ACHN (cell line): ENCODE measurements at regions not wholly inside any gene's neighbourhood (a gene's known extent, or its start where the extent isn't known, plus 50 kb on each side); places are given as distances from the start of the nearest gene placed in this dataset.

Experiments used
- DNase-seq: peaks from one replicate; pipeline ENCODE4 v3.0.0-alpha.2; 2015
- in situ Hi-C: cut with HindIII; loops from 2 replicates; pipeline ENCODE4 v1.10.0; 2017; ENCODE audit warnings: low sequenced_read_pairs, low pct_ligation_motif_present, low pct_unique_long_range_greater_than_20kb

DNA sequence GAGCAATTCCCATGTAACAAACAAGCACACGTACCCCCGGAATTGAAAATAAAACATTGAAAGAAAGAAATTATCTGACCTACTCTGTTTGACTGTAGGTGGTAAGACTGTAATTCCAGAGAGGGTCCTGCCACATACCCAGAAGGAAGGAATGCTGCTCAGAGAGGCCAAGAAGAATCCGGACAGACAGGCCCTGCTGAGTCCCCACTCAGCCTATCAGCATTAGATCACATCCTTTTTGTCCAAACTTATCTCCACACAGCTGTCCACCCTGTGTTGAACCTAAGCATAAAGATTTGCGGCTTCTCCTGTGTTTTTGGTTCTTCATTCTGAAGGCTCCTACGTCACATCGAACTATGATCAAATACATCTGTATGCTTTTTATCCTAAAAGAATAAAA, 591.9 kb downstream of the QKI start:
- in situ Hi-C loops: no loop called here
- DNase-seq: no peak

DNA sequence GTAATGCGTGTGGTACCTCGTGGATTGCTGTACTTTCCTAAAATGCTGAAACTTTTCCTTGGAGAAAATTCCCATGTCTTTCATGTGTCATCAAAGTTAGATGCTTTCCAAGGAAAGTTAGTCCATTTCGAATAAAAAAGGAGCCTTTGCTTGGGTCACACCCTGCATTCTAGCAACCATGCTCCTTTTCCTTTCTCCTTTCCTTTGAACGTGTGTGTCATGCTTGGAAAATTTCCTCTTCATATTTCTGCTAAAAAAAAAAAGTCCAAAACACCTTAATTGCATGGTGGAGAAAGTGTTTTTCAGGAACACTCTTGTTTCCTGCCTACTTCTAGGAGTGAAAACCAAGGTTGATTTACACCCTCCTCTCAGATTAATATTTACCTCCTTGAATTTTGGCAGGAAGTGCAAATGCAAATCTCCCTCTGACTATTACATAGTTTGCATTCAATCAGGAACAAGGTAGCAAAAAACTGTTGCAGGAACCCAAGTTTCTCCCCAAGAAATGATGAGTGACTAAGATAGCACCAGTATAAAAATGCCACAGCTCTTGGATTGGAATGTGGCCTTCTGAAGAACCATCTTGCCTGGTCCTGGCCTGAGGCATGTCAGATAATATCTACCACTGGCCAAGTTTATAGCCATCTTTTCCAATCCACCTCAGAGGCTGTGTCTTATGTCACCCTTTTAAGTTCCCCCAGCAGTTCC, 590.6 kb downstream of the QKI start:
- peak; percentile 8 for DNase-seq
- in situ Hi-C loops: no loop called here

DNA sequence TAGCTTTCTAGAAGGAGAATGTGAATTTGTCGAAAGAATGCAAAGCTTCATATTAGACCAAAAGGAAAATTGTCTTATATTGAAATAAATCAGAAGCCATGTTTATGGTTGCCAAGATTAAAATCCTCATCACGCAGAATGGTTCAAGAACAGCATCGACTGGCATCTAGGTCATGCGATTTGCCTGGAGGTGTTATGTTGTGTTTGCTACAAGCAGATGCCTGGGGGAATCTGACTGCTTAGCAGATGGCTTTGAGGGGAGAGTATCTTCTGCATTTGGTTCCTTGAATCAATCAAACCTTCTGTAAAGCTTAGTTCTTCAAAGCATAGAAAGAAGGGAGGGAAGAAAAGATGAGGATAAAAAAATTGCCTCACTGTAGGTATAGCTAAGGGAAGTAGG, 585.8 kb downstream of the QKI start:
- no peak for DNase-seq
- in situ Hi-C loops: no loop called here

DNA sequence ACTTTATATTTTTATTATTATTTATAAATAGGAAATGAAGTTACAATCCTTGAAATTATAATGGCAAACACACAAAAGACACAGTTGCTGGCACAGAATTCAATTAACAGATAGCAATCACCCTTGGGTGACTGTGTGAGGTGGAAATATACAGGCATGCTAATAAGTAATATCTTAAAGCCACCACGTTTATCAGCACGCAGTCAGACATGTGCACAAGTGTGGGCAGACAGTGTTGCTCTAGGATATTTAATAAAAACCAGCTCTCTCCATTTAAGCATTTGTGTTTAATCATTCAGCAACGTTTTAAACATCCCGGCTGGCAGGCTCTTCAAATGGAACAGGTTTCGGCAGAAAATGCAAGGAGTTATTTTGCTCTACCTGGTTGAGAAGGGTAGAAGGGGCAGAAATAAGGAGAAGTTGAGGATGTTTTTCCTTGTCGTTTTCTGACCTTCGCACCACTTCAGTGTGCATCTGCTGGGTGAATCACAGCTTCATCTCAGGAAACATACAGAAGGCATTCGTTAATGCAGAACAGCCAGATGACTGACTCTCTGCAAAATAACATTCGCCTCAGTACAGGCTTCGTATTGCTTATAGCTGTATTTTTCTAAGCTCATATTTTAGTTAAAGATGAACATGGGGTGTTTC, 585.1 kb downstream of the QKI start:
- in situ Hi-C loops: no loop called here
- DNase-seq: peak; percentile 15

DNA sequence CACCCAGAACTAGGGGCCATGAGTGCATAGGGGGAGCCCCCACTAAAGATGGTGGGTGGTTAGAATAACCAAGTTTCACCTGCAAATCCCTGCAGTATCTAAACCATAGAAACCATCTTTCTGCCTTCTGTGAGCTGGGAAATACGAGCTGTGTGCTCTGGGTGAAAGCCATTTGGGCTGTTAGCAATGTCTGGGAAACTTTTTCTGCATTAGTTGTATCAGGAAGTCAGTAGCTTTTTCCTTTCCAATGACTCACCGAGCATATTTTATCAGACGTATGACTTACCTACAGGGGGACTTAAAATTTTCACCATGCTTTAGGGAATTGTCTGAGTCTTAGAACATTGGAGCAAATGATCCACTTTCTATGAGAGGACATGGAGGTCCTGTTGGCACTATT, 584.0 kb downstream of the QKI start:
- DNase-seq: no peak
- in situ Hi-C loops: no loop called here

DNA sequence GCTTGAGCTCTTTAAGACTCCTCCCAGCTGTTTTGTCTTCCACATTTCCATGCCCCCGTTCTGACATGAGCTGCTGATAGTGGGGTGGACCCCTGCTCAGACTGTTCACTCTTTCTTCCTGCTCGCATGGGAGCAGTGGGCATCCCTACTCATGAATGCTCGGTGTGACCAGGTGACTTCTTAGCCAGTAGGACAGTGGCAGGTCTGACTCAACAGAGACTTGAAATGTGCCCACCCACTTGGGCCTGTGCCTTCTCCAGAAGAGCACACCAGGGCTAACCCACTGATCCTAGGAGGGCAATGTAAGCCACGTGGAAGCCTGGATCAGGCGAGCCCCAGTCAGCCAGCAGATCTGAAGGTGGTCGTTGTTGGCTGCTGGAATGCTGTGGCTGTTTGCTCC, 582.0 kb downstream of the QKI start:
- in situ Hi-C loops: no loop called here
- no peak for DNase-seq

DNA sequence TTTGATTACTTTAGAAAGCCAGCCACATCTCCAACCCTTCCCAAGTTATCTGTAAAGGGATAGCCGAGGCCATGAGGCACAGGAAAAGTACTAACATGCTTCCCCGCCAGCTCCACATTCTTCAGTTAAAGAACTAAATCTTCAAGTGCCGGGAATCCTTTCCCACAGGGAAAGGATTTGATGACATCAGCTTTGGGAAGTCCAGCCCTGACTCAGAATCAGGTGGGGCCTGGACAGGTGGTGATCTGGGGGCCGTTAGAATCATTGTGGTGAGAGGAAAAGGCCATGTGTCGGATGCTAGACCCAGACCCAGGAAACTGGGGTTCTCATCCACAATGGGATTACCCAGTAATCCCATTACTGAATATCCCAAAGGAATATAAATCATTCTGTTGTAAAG, 580.0 kb downstream of the QKI start:
- DNase-seq: no peak
- in situ Hi-C loops: no loop called here

DNA sequence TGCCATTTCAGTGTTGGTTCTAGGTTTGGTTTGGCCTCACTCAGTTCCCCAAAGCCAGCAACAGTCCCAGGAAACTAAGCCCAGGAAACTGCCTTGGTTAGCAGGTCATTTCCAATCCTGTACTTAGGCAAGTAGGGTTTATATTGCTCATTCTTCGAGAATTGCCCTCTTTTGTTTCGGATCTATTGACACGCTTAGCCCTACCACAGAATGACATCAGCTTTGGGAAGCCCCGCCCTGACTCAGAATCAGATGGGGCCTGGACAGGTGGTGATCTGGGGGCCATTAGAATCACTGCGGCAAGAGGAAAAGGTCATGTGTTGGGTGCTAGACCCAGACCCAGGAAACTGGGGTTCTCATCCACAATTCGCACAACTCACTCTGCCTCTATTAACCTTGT, 578.2 kb downstream of the QKI start:
- in situ Hi-C loops: no loop called here
- DNase-seq: no peak

DNA sequence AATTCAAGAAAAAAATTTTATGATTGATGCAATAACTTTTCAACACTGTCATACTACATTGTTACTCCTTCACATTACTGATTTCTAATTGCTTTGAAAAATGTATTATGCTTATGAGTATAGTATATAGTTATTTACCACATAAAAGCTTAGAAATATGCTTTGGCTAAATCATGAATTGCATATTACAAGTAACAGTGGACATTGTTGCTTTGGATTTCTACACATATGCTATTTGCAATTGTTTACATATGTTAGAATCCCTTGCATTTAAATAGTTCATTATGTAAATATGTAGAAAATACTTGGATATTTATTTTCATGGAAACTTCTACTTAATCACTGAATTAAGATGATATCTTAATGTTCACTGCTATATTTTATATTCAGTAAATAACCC, 577.5 kb downstream of the QKI start:
- in situ Hi-C loops: no loop called here
- DNase-seq: no peak

DNA sequence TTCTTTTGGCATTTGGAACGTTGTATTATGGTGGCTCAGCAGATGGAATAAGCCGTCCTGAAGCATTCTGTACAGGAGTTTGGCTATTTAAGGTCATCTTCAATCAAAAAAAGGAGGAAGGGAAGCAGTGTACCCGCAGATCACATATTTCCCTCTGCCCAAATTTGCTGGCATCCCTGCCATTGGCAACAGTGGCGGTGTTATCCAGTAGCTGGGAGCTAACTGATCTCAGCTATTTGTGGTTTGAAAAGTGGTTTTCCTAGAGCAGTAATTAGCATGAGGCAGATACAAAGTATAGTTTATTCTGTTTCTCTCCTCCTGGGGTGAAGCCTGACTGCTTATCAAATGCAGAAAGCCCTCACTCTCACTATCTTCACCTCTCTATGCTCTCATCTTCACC, 576.8 kb downstream of the QKI start:
- no peak for DNase-seq
- in situ Hi-C loops: no loop called here

DNA sequence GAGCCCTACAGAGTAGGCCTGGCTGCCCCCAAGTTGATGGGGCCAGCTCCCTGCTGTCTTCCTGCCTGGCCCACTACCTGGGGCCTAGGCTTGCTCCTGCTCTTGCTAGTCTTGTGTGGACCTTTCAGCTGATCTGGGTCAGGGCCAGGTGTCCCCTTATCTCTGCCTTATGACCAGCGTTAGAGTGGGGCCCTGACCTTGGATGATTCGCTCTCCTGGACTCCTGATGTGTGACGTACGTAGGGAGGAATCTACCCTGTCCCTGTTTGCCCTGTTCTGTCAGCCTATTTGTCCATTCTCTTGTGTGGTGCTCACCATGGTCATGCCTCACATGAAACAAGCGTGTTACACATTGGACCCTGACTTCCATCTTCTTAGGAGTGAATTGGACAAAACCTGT, 571.8 kb downstream of the QKI start:
- in situ Hi-C loops: no loop called here
- no peak for DNase-seq

DNA sequence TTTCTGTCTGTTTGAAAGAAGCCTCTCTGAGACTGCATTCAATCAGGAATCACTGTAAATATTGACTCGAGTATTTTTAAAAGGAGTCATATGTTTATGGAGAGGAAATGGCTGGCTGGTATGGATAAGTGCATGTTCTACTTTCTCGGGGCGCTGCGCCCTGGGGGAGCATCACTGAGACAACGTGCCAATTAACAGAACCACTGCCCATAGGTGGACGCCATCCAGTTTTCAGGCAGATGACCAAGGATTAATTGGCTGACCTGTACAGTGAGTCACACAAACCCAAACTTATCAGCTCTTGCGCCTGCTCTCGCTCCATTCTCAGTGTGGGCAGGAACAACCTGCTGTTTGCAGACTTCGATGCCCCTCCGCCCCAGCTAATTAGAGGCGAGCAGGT, 571.2 kb downstream of the QKI start:
- in situ Hi-C loops: no loop called here
- no peak for DNase-seq

DNA sequence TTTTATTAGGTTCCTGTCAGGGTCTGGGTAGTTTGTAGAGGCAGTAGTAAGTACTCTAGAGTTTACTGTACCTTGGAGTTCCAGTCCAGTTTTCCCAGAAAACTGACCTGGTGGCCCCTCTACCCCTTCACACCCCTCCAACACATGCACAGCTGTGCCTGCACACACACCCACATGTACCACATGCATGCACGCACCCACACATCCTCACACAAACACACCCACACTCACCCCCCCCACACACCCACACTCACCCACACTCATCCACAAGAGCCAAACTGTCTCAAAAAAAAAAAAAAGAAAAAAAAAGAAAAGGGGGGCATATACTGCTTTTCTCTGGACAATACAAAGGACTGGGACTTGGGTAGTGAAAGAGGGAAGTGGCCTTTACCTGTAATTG, 570.5 kb downstream of the QKI start:
- in situ Hi-C loops: no loop called here

DNA sequence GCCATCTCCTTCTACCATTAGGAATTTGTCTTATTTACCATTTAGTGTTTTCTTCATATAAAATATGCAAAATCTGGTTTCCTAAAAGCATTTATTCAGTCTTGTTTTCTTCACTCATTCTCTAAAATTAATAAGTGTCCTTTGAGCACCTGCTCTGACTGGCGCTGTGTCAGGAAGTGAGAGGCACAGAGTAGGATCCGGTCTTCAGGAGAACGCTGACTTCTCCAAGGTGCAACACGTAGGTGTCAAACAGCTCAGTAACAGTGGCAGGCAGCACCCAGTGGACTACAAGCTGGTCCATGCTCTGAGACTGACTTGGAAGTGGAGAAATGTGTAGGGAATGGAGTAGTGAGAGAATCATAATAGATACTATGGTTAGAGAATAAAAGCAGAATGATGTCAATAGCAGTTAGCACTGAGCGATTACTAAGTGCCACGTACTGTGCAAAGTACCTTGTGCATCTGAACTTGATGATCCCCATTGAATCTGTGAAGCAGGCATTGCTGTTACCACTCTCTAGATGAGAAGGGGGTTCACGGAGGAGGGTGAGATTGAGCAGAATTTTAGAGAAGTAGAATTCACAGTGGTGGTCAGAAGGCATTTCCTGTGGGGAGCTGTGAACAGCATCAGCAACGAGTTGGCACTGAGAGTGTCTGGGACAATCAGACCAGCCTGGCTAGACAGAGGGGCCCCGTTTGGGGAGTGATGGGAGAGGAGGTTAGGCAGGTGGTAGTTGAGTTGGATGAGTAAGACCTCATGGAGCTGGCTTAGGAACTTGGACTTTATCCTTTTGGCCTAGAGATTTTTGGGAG, 569.8 kb downstream of the QKI start:
- in situ Hi-C loops: no loop called here

More for the DNA sequence above, 570.5 kb downstream of the QKI start:
- DNase-seq: no peak

DNA sequence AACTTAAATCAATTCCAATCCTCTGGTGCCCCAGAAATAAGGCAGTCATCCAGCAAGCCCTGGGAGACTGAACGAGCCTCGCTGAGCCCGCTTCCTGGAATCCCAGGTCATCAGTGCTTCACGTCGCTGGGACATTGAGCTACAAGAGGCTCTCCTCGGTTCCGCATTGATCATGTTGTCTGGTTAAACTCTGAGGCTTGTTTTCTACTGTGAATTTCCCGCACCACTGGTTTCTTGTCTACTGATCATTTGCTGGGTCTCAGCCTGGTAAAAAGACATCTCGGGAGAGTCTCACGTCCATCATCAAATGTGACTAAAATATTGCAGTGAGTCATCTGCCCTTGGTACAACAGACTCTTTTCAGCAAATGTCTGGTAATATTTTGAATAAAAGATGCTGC, 569.2 kb downstream of the QKI start:
- in situ Hi-C loops: no loop called here
- no peak for DNase-seq

More for the DNA sequence above, 569.8 kb downstream of the QKI start:
- no peak for DNase-seq

DNA sequence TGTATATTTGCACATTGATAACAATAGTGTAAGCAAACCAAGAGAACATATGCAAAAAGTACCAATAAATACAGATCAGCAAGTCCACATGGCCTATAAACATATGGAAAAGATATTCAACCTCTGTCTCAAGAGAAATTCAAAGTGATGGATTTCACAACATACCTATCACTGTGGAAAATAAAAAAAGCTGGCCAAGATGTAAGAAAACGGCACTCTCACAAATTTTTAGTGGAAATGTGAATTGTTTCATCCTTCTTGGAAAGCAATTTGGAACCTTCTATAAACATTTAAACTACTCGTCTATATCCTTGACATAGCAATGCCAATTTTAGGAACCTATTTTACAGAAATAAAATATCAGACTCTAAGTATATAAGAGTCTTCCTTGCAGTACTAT, 559.8 kb downstream of the QKI start:
- in situ Hi-C loops: no loop called here

DNA sequence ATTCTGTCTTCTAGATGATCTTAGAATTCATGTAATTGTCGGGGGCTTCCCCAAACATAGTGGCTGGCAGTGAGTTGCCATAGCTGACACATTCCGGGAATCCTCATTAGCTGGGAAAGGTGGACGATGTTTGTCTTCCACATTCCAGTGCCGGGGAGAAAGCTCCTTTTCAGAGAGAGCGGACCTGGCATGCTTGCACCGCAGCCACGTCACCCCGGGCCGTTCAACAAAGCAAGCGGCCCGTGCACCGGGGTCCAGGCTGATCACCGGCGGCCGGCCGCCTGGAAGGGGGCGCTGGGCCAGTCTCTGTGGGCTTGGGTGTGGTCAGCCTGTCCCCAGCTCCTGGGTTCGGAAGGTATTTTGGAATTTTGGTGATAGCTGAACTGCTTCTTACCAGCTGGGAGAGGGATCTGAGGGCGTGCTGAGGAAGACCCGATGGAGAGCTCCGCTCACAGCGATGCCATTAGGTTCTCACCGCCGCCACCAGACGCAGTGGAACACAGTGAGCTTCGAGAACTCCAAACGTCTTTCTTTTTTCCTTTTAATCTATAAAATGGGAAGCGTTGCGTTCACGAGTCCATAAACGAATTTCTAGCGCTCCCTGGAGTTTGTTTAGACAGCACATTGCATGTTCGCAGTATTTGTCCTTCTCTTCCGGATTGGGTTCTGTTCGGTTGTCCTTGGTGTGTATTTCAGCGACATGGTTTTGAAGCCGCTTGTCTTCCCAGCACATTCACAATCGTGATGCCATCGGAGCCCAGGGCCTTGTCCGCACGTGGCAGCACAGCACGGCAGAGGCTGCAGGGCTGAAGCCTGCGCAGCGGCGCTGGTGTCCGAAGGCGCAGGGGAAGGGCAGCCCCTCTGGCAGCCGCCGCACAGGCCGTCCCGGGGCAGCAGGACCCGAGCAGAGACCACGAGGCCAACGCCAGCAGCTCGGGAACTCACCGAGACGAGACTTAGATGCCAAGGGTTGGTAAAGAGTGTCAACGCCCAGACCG, 557.6 kb downstream of the QKI start:
- in situ Hi-C loops: no loop called here
- DNase-seq: no peak

More for the DNA sequence above, 559.8 kb downstream of the QKI start:
- no peak for DNase-seq

DNA sequence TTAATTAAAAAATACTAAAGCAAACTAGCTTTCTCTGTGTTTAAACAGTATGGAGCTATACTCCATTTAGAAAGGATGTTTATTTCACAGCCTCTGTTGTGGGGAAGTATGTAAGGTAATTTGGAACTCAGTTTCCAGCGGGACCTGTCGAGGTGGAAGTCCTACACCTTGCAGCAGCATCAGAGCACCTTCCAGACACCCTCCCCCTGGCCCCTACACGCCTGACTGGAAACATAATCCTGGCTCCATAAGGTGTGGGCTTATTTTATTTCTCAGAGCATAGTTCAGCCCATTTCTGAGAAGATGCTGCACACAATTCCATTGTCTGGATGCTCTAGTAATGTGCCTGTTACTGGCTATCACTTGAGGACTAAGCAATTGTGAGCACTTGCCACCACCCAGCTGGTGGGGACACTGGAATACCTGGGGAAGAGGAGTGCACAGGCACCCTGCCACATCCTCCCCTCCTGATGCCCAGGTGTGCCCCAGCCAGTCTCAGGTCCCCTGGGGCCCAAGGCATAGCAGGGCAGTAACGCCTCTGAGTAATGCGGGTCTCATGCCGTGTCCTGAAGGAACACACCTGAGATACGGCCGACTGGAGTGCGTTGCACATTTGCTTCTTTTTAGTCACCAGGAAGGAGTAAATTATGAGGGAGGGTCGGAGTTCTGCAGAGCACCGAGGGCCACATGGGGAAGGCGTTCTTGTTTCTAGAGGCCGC, 556.5 kb downstream of the QKI start:
- DNase-seq: no peak
- in situ Hi-C loops: no loop called here
